ENCODE measurements at regions not wholly inside any gene's neighbourhood (a gene's known extent, or its start where the extent isn't known, plus 50 kb on each side); places are given as distances from the start of the nearest gene placed in this dataset.

GRCh38 chr21:35814858-35815619, 245.3 kb downstream of the SETD4 start:
- TF ChIP-seq CTCF (IDR thresholded peaks at IDR 0.05), result no peak
- TF ChIP-seq POLR2A (IDR thresholded peaks at IDR 0.05), result no peak

All from heart left ventricle (tissue), 13 donors.